Colonic mucosa (tissue), 4 donors: ENCODE measurements at regions not wholly inside any gene's neighbourhood (a gene's known extent, or its start where the extent isn't known, plus 50 kb on each side); places are given as distances from the start of the nearest gene placed in this dataset.

Source experiments
- DNase-seq: peaks from one replicate; pipeline ENCODE4 v3.0.0-alpha.2; 2020
- H3K27ac ChIP-seq: fragments of 200-600 bp; one replicate; pipeline ENCODE4 v1.8.0; 2021
- H3K27me3 ChIP-seq: fragments of 200-600 bp; one replicate; pipeline ENCODE4 v1.8.0; 2021
- H3K36me3 ChIP-seq: fragments of 200-600 bp; one replicate; pipeline ENCODE4 v1.8.0; 2021
- H3K4me1 ChIP-seq: fragments of 200-600 bp; one replicate; pipeline ENCODE4 v1.8.0; 2021; ENCODE audit warnings: mild to moderate bottlenecking
- H3K4me3 ChIP-seq: fragments of 200-600 bp; one replicate; pipeline ENCODE4 v1.8.0; 2021
- H3K9ac ChIP-seq, 2 donors: one replicate each; pipeline ENCODE4 v1.7.0; 2013; ENCODE audit warnings: control low read depth in 2 of 2, low read depth in 2 of 2, low read length in 2 of 2
- H3K9me3 ChIP-seq: fragments of 200-600 bp; one replicate; pipeline ENCODE4 v1.8.0; 2021
- CTCF ChIP-seq: fragments of 200-600 bp; IDR thresholded peaks from one replicate; pipeline ENCODE4 v1.8.0; 2022; ENCODE audit warnings: antibody characterized with exemption, mild to moderate bottlenecking
- intact Hi-C: fragments of 100-400 bp; cut with DNase I; formaldehyde crosslinking; loops from one replicate; pipeline ENCODE4 v1.14.1; 2022
- donor health status: healthy.
- donor health status: DM: no; HTN: no; CAD: no.
- donor health status: DM: no; HTN: no; CAD: no.

- TF ChIP-seq CTCF, result no peak
- no peak overlapping the region for H3K27ac ChIP-seq
- intact Hi-C loops, result no loop called here
- no peaks in the 10 kb centered on the region for H3K27me3 ChIP-seq
- DNase-seq, result no peak
- no peak overlapping the region for H3K4me3 ChIP-seq
- no peak overlapping the region for H3K9ac ChIP-seq
- H3K36me3 ChIP-seq, result no peaks in the 10 kb centered on the region
- H3K4me1 ChIP-seq, result no peaks in the 10 kb centered on the region
- no peaks in the 10 kb centered on the region for H3K9me3 ChIP-seq
Measured at GRCh38 chr2:17191223-17191622, 327.0 kb downstream of the RAD51AP2 start.

GRCh38 chr2:17190527-17190926 is 327.7 kb downstream of the RAD51AP2 start:
- H3K9ac ChIP-seq, result no peak overlapping the region
- intact Hi-C loops, result no loop called here
- no peak overlapping the region for H3K27ac ChIP-seq
- no peak for DNase-seq
- no peaks in the 10 kb centered on the region for H3K4me1 ChIP-seq
- no peak overlapping the region for H3K4me3 ChIP-seq
- H3K9me3 ChIP-seq, result no peaks in the 10 kb centered on the region
- H3K36me3 ChIP-seq, result no peaks in the 10 kb centered on the region
- no peaks in the 10 kb centered on the region for H3K27me3 ChIP-seq
- TF ChIP-seq CTCF, result no peak

GRCh38 chr2:17188721-17189120 is 329.5 kb downstream of the RAD51AP2 start:
- DNase-seq, result no peak
- no peak overlapping the region for H3K9ac ChIP-seq
- no peak overlapping the region for H3K27ac ChIP-seq
- no peak for TF ChIP-seq CTCF
- no peaks in the 10 kb centered on the region for H3K4me1 ChIP-seq
- no peaks in the 10 kb centered on the region for H3K27me3 ChIP-seq
- intact Hi-C loops, result no loop called here
- H3K4me3 ChIP-seq, result no peak overlapping the region
- H3K9me3 ChIP-seq, result no peaks in the 10 kb centered on the region
- no peaks in the 10 kb centered on the region for H3K36me3 ChIP-seq

DNA sequence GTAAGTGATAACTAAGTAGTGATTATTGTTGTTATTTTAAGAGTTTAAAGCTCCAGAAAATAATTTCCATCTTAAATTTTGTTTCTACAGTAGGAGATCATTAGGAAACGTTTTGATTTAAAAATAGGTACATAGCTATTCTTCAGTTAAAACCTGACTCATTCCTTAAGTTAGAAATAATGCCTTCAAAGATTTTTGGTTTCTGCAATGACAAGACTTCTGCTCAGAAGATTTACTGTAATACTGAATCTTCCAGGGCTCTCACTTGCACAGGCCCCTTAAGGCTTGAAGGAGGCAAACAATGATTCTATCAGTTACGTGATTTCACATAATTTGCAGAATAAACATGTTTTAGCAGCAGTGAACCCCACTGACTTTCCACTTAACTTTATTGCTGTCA is 333.7 kb downstream of the RAD51AP2 start:
- H3K4me3 ChIP-seq, result no peak overlapping the region
- intact Hi-C loops, result no loop called here

GRCh38 chr2:17182399-17182798 is 335.8 kb downstream of the RAD51AP2 start:
- TF ChIP-seq CTCF, result no peak
- Histone ChIP-seq H3K9me3 (no peaks in the 10 kb centered on the region), H3K4me3 (no peak overlapping the region), H3K4me1 (no peaks in the 10 kb centered on the region), H3K9ac (no peak overlapping the region), H3K27ac (no peak overlapping the region), H3K27me3 (no peaks in the 10 kb centered on the region), H3K36me3 (no peaks in the 10 kb centered on the region)
- DNase-seq, result no peak
- intact Hi-C loops, result no loop called here

More for the DNA sequence above, 333.7 kb downstream of the RAD51AP2 start:
- no peaks in the 10 kb centered on the region for H3K9me3 ChIP-seq
- DNase-seq, result no peak
- TF ChIP-seq CTCF, result no peak
- H3K36me3 ChIP-seq, result no peaks in the 10 kb centered on the region
- no peaks in the 10 kb centered on the region for H3K4me1 ChIP-seq
- no peaks in the 10 kb centered on the region for H3K27me3 ChIP-seq
- H3K27ac ChIP-seq, result no peak overlapping the region
- no peak overlapping the region for H3K9ac ChIP-seq
